ENCODE measurements at regions not wholly inside any gene's neighbourhood (a gene's known extent, or its start where the extent isn't known, plus 50 kb on each side); places are given as distances from the start of the nearest gene placed in this dataset.

DNA sequence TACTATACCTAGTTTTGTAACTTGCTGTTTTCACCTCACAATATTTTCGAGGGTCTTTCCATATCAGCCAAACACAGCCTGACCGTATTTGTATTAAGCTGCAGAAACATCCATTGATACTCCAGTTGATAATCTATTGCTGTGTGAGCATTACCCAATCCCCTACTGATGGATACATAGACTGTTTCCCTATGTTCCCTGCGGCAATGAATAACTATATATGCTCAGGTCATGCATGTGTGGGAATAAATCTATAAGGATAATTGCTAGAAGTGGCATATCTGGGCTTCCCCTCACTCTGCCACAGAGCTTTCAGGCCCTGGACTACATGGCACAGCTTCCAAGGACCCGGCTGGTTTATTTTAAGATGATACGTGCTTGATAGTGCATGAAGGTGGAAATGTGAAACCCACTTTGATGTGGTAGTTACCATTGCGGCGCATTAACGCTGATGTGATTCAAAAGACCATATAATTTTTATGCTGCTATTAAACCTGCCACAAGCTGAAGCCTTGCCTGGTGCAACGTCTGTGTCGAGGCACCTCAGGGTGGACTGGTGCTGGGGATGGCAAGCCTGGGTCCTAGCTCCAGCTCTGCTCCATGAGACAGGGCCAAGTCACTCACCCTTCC is 81.4 kb upstream of the KCNK12 start:
- TF ChIP-seq, protein P1, sequence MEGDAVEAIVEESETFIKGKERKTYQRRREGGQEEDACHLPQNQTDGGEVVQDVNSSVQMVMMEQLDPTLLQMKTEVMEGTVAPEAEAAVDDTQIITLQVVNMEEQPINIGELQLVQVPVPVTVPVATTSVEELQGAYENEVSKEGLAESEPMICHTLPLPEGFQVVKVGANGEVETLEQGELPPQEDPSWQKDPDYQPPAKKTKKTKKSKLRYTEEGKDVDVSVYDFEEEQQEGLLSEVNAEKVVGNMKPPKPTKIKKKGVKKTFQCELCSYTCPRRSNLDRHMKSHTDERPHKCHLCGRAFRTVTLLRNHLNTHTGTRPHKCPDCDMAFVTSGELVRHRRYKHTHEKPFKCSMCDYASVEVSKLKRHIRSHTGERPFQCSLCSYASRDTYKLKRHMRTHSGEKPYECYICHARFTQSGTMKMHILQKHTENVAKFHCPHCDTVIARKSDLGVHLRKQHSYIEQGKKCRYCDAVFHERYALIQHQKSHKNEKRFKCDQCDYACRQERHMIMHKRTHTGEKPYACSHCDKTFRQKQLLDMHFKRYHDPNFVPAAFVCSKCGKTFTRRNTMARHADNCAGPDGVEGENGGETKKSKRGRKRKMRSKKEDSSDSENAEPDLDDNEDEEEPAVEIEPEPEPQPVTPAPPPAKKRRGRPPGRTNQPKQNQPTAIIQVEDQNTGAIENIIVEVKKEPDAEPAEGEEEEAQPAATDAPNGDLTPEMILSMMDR (IDR thresholded peaks at IDR 0.05), result no peak
- no peak for TF ChIP-seq POLR2AphosphoS5 (IDR thresholded peaks at IDR 0.05; ENCODE audit: insufficient read depth in 1 of 2, low read depth in 1 of 2)

Data from vagina (tissue), 2 donors.